ENCODE measurements at regions not wholly inside any gene's neighbourhood (a gene's known extent, or its start where the extent isn't known, plus 50 kb on each side); places are given as distances from the start of the nearest gene placed in this dataset.
A peak's percentile ranks its signal among the peaks of the same experiment; 100 is the strongest.

GRCh38 chr4:156596026-156596425 lies 375.6 kb downstream of the PDGFC start:
- no peak for TF ChIP-seq CTCF (IDR thresholded peaks at IDR 0.05)
- Histone ChIP-seq H3K36me3 (no peaks in the 10 kb centered on the region), H3K4me1 (no peaks in the 10 kb centered on the region), H3K27me3 (no peaks in the 10 kb centered on the region), H3K27ac (no peak overlapping the region), H3K9ac (ENCODE audit: low read depth in 2 of 2, low read length in 2 of 2) (no peak overlapping the region), H3K4me3 (no peak overlapping the region), H3K9me3 (no peaks in the 10 kb centered on the region)
- intact Hi-C loops (cut with DNase I) = no loop called here
- DNase-seq = no peak

GRCh38 chr4:156595041-156595440 lies 376.6 kb downstream of the PDGFC start:
- DNase-seq = no peak
- intact Hi-C loops (cut with DNase I) = no loop called here
- Histone ChIP-seq H3K36me3 (no peaks in the 10 kb centered on the region), H3K27ac (no peak overlapping the region), H3K9me3 (no peaks in the 10 kb centered on the region), H3K9ac (ENCODE audit: low read depth in 2 of 2, low read length in 2 of 2) (no peak overlapping the region), H3K4me1 (no peaks in the 10 kb centered on the region), H3K27me3 (no peaks in the 10 kb centered on the region), H3K4me3 (no peak overlapping the region)
- no peak for TF ChIP-seq CTCF (IDR thresholded peaks at IDR 0.05)

GRCh38 chr4:156594624-156595023 lies 377.0 kb downstream of the PDGFC start:
- H3K9ac ChIP-seq (ENCODE audit: low read depth in 2 of 2, low read length in 2 of 2) = no peak overlapping the region
- TF ChIP-seq CTCF (IDR thresholded peaks at IDR 0.05) = no peak
- intact Hi-C loops (cut with DNase I) = no loop called here
- H3K27me3 ChIP-seq = no peaks in the 10 kb centered on the region
- no peak overlapping the region for H3K27ac ChIP-seq
- DNase-seq = peak; percentile 36
- H3K4me1 ChIP-seq = no peaks in the 10 kb centered on the region
- no peak overlapping the region for H3K4me3 ChIP-seq
- H3K36me3 ChIP-seq = no peaks in the 10 kb centered on the region
- H3K9me3 ChIP-seq = no peaks in the 10 kb centered on the region

GRCh38 chr4:156593464-156593863 lies 378.1 kb downstream of the PDGFC start:
- intact Hi-C loops (cut with DNase I) = no loop called here
- TF ChIP-seq CTCF (IDR thresholded peaks at IDR 0.05) = no peak
- Histone ChIP-seq H3K9me3 (no peaks in the 10 kb centered on the region), H3K36me3 (no peaks in the 10 kb centered on the region), H3K4me3 (no peak overlapping the region), H3K27me3 (no peaks in the 10 kb centered on the region), H3K27ac (no peak overlapping the region), H3K4me1 (no peaks in the 10 kb centered on the region), H3K9ac (ENCODE audit: low read depth in 2 of 2, low read length in 2 of 2) (no peak overlapping the region)
- no peak for DNase-seq

- no peak for DNase-seq
- Histone ChIP-seq H3K9me3 (no peaks in the 10 kb centered on the region), H3K27ac (no peak overlapping the region), H3K27me3 (no peaks in the 10 kb centered on the region), H3K4me1 (no peaks in the 10 kb centered on the region), H3K9ac (ENCODE audit: low read depth in 2 of 2, low read length in 2 of 2) (no peak overlapping the region), H3K4me3 (no peak overlapping the region), H3K36me3 (no peaks in the 10 kb centered on the region)
- intact Hi-C loops (cut with DNase I) = no loop called here
- no peak for TF ChIP-seq CTCF (IDR thresholded peaks at IDR 0.05)
Observed at GRCh38 chr4:156591679-156592078, 379.9 kb downstream of the PDGFC start.

- H3K9me3 ChIP-seq = no peaks in the 10 kb centered on the region
- no peak overlapping the region for H3K4me3 ChIP-seq
- no peak for DNase-seq
- H3K4me1 ChIP-seq = no peaks in the 10 kb centered on the region
- no peaks in the 10 kb centered on the region for H3K27me3 ChIP-seq
- intact Hi-C loops (cut with DNase I) = no loop called here
- H3K36me3 ChIP-seq = no peaks in the 10 kb centered on the region
- TF ChIP-seq CTCF (IDR thresholded peaks at IDR 0.05) = no peak
- no peak overlapping the region for H3K9ac ChIP-seq (ENCODE audit: low read depth in 2 of 2, low read length in 2 of 2)
- H3K27ac ChIP-seq = no peak overlapping the region
Observed at GRCh38 chr4:156584100-156584499, 387.5 kb downstream of the PDGFC start.
